CD4-positive, alpha-beta T cell treated with Interleukin-4 for 4 hours (primary cell): ENCODE measurements at regions not wholly inside any gene's neighbourhood (a gene's known extent, or its start where the extent isn't known, plus 50 kb on each side); places are given as distances from the start of the nearest gene placed in this dataset.

ENCODE experiments used
- DNase-seq: peaks from one replicate; pipeline ENCODE4 v3.0.0-alpha.2; 2020

- DNase-seq, result no peak
These were observed 181.3 kb upstream of the AGAP1 start for GRCh38 chr2:235312571-235312970.

GRCh38 chr2:235314371-235314930 is 179.4 kb upstream of the AGAP1 start:
- DNase-seq, result no peak

GRCh38 chr2:235319095-235319494 is 174.7 kb upstream of the AGAP1 start:
- no peak for DNase-seq

GRCh38 chr2:235320326-235320725 is 173.5 kb upstream of the AGAP1 start:
- no peak for DNase-seq

GRCh38 chr2:235324324-235324723 is 169.5 kb upstream of the AGAP1 start:
- DNase-seq, result no peak

- DNase-seq, result no peak
These were observed 168.7 kb upstream of the AGAP1 start for GRCh38 chr2:235325151-235325550.

GRCh38 chr2:235328991-235329390 is 164.9 kb upstream of the AGAP1 start:
- no peak for DNase-seq

GRCh38 chr2:235330775-235331451 is 162.9 kb upstream of the AGAP1 start:
- no peak for DNase-seq

- no peak for DNase-seq
These were observed 161.5 kb upstream of the AGAP1 start for GRCh38 chr2:235332240-235332890.

- no peak for DNase-seq
These were observed 160.8 kb upstream of the AGAP1 start for GRCh38 chr2:235333076-235333475.

- DNase-seq, result no peak
These were observed 159.7 kb upstream of the AGAP1 start for GRCh38 chr2:235334179-235334578.

- no peak for DNase-seq
These were observed 150.6 kb upstream of the AGAP1 start for GRCh38 chr2:235343156-235343774.

GRCh38 chr2:235343869-235344268 is 150.0 kb upstream of the AGAP1 start:
- DNase-seq, result no peak

GRCh38 chr2:235345745-235346144 is 148.1 kb upstream of the AGAP1 start:
- no peak for DNase-seq

- DNase-seq, result no peak
These were observed 146.2 kb upstream of the AGAP1 start for GRCh38 chr2:235347691-235348090.

- DNase-seq, result no peak
These were observed 145.5 kb upstream of the AGAP1 start for GRCh38 chr2:235348329-235348728.

- no peak for DNase-seq
These were observed 143.6 kb upstream of the AGAP1 start for GRCh38 chr2:235350234-235350633.

- DNase-seq, result no peak
These were observed 141.3 kb upstream of the AGAP1 start for GRCh38 chr2:235352541-235352940.

GRCh38 chr2:235357881-235358280 is 136.0 kb upstream of the AGAP1 start:
- DNase-seq, result no peak

GRCh38 chr2:235358981-235359471 is 134.8 kb upstream of the AGAP1 start:
- DNase-seq, result no peak

- no peak for DNase-seq
These were observed 133.4 kb upstream of the AGAP1 start for GRCh38 chr2:235360446-235360845.

- no peak for DNase-seq
These were observed 128.1 kb upstream of the AGAP1 start for GRCh38 chr2:235365743-235366142.

- DNase-seq, result no peak
These were observed 127.5 kb upstream of the AGAP1 start for GRCh38 chr2:235366390-235366789.

- DNase-seq, result no peak
These were observed 127.0 kb upstream of the AGAP1 start for GRCh38 chr2:235366807-235367206.
